ENCODE measurements at regions not wholly inside any gene's neighbourhood (a gene's known extent, or its start where the extent isn't known, plus 50 kb on each side); places are given as distances from the start of the nearest gene placed in this dataset.

GRCh38 chr20:22746957-22747356 lies 162.6 kb upstream of the FOXA2 start:
- TF ChIP-seq CTCF (IDR thresholded peaks at IDR 0.05; ENCODE audit: extremely low read depth in 1 of 2, insufficient read depth in 1 of 2, low read depth in 1 of 2, low read length in 2 of 2), result no peak
- no peak for TF ChIP-seq POLR2AphosphoS5 (IDR thresholded peaks at IDR 0.05; ENCODE audit: insufficient read depth, low read depth, low read length)
- TF ChIP-seq POLR2A (IDR thresholded peaks at IDR 0.05; ENCODE audit: low read depth, low read length), result no peak
- no peak for TF ChIP-seq FOS (IDR thresholded peaks at IDR 0.05; ENCODE audit: borderline replicate concordance, insufficient read depth, low read length)

Measured in endothelial cell of umbilical vein (primary cell).